ENCODE measurements at regions not wholly inside any gene's neighbourhood (a gene's known extent, or its start where the extent isn't known, plus 50 kb on each side); places are given as distances from the start of the nearest gene placed in this dataset.

- no peak for DNase-seq (ENCODE audit: low read depth in 2 of 2)
These were observed 118.5 kb upstream of the HS6ST1 start for GRCh38 chr2:128437204-128437565.

GRCh38 chr2:128438091-128438490, 119.4 kb upstream of the HS6ST1 start:
- no peak for DNase-seq (ENCODE audit: low read depth in 2 of 2)

- DNase-seq (ENCODE audit: low read depth in 2 of 2): no peak
These were observed 119.9 kb upstream of the HS6ST1 start for GRCh38 chr2:128438586-128438985.

DNA sequence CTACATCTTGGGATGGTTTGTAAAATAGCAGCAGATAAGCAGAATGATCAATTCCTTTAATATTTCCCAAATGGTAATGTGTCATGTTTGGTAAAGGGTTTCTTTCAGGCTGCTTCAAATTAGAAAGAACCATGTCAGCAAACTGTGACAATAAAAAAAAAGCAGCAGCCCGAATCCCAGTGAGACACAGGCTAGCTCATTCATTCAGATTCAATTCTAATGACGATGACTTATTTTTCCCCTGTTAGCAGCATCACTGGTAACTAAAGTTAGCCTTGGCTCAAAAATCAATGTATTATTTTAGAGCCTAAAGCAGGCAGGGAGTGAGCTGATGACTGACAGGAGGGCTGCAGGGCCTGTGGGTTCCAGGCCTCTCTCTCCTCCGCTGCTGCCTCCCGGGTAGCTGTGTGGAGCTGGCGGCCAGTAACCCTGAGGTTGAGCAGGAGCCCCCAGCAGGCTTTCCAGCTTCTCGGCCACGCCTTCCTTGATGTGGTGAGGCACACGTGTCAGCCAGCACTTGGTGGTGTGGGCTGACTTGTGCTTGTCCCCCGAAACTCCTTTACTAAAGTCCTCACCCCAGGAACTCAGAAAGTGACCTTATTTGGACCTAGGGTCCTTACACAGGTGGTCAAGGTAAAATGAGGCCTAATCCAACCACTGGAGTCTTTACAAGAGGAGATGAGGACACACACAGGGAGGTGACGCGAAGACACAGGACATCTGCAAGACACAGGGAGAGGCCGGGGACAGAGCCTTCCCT, 120.5 kb upstream of the HS6ST1 start:
- no peak for DNase-seq (ENCODE audit: low read depth in 2 of 2)

GRCh38 chr2:128439791-128440665, 121.4 kb upstream of the HS6ST1 start:
- no peak for DNase-seq (ENCODE audit: low read depth in 2 of 2)

GRCh38 chr2:128440666-128441340, 122.1 kb upstream of the HS6ST1 start:
- no peak for DNase-seq (ENCODE audit: low read depth in 2 of 2)

- no peak for DNase-seq (ENCODE audit: low read depth in 2 of 2)
These were observed 122.8 kb upstream of the HS6ST1 start for GRCh38 chr2:128441341-128442052.

GRCh38 chr2:128442053-128442751, 123.5 kb upstream of the HS6ST1 start:
- DNase-seq (ENCODE audit: low read depth in 2 of 2): no peak

- no peak for DNase-seq (ENCODE audit: low read depth in 2 of 2)
These were observed 124.2 kb upstream of the HS6ST1 start for GRCh38 chr2:128442891-128443302.

- no peak for DNase-seq (ENCODE audit: low read depth in 2 of 2)
These were observed 125.6 kb upstream of the HS6ST1 start for GRCh38 chr2:128444121-128444771.

DNA sequence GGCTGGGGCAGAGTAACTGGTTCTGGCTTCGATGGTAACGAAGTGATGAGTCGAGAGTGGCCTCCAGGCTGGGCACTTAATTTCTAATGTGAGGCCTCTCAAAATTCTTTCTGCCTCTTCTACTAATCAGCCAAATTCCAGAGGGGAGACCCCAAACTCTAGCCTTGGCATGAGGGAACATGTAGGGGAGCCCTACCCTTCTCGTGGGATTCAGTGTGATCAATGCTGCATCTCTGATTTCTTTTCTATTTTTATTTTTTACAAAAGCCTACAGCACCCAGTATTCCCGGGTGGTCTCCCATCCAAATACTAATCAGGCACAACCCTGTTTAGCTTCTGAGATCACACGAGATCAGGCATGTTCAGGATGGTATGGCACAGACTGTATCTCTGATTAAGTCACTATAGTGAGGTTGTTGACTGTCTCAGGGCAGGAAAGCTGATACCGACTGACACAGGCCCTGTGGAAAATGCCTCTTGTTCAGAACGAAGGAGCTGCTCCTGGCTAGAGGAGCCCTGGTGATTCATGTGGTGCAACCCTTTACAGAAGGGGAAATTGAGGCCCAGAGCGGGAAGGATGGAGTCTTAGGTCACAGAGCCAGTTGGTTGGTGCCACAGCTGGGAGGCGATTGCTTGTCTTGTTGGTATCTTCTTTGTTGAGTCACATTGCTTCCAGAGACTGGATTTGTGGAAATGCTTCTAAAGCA, 126.3 kb upstream of the HS6ST1 start:
- DNase-seq (ENCODE audit: low read depth in 2 of 2): no peak

DNA sequence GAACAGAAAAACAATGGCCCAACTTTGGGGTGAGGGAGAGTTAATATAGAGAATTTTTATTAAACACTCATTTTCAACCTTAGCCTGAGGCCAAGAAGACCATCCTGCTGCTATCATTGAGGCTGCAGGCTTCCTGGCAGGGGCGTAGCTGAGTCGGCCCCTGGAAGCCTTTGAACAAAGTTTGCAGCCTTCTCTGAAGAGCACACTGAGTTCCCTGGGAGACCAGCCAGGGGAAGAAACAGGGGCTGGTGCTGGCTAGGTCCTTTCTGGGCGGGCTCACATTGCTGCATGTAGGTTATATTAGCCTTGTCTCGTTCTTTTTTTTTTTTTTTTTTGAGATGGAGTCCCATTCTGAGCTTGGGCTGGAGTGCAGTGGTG, 126.8 kb upstream of the HS6ST1 start:
- DNase-seq (ENCODE audit: low read depth in 2 of 2): no peak

- no peak for DNase-seq (ENCODE audit: low read depth in 2 of 2)
These were observed 127.6 kb upstream of the HS6ST1 start for GRCh38 chr2:128446049-128446873.

- no peak for DNase-seq (ENCODE audit: low read depth in 2 of 2)
These were observed 128.3 kb upstream of the HS6ST1 start for GRCh38 chr2:128446874-128447537.

DNA sequence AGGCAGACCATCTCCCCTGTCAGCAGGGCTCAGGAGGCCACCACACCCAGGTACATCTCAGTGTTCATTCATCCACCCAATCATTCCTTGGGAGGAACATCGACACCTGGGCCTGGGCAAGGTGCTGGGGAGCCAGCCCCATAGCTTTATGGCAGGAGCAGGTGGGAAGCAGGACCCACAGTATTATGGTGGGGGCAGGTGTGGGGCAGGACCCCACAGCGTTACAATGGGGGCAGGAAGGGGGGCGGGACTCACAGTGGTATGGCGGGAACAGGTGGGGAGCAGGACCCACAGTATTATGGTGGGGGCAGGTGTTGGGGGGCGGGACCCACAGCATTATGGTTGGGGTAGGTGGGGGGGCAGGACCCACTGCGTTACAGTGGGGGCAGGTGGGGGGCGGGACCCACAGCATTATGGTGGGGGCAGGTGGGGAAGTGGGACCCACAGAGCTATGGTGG, 128.9 kb upstream of the HS6ST1 start:
- no peak for DNase-seq (ENCODE audit: low read depth in 2 of 2)

GRCh38 chr2:128448331-128449225, 129.9 kb upstream of the HS6ST1 start:
- DNase-seq (ENCODE audit: low read depth in 2 of 2): no peak

GRCh38 chr2:128449226-128450061, 130.8 kb upstream of the HS6ST1 start:
- no peak for DNase-seq (ENCODE audit: low read depth in 2 of 2)
